ENCODE measurements at regions not wholly inside any gene's neighbourhood (a gene's known extent, or its start where the extent isn't known, plus 50 kb on each side); places are given as distances from the start of the nearest gene placed in this dataset.

DNA sequence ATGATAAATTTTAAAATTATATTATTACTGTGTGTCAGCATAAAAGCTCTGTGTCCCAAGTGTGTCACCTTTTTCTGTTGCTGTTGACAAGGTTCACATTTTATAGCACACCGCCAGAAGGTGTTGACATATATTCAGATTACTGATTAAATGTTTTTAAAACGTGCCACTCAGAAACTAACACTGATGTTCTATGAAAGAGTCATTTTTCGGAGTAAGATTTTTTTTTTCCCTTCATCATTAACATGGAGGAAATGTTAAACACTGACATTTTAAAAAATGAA, 197.5 kb downstream of the TM9SF2 start:
- TF ChIP-seq, protein P1, sequence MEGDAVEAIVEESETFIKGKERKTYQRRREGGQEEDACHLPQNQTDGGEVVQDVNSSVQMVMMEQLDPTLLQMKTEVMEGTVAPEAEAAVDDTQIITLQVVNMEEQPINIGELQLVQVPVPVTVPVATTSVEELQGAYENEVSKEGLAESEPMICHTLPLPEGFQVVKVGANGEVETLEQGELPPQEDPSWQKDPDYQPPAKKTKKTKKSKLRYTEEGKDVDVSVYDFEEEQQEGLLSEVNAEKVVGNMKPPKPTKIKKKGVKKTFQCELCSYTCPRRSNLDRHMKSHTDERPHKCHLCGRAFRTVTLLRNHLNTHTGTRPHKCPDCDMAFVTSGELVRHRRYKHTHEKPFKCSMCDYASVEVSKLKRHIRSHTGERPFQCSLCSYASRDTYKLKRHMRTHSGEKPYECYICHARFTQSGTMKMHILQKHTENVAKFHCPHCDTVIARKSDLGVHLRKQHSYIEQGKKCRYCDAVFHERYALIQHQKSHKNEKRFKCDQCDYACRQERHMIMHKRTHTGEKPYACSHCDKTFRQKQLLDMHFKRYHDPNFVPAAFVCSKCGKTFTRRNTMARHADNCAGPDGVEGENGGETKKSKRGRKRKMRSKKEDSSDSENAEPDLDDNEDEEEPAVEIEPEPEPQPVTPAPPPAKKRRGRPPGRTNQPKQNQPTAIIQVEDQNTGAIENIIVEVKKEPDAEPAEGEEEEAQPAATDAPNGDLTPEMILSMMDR (IDR thresholded peaks at IDR 0.05; ENCODE audit: low read depth, low read length, poor library complexity, severe bottlenecking) = no peak
- no peak for TF ChIP-seq EZH2phosphoT487 (IDR thresholded peaks at IDR 0.05; ENCODE audit: borderline replicate concordance, low read length)
